OCI-LY7 (cell line): ENCODE measurements at regions not wholly inside any gene's neighbourhood (a gene's known extent, or its start where the extent isn't known, plus 50 kb on each side); places are given as distances from the start of the nearest gene placed in this dataset.

ENCODE experiments used
- EZH2phosphoT487 ChIP-seq: fragments of 200-600 bp; sonication (generic); IDR thresholded peaks from 2 replicates; pipeline ENCODE4 v1.6.1; 2018; ENCODE audit warnings: low read depth, borderline replicate concordance, mild to moderate bottlenecking, mixed run types, antibody characterized with exemption, low read length, moderate library complexity, mixed read lengths
- TF ChIP-seq, protein P1 (sequence below): fragments of 200-600 bp; sonication (generic); conservative IDR thresholded peaks from 2 replicates; pipeline ENCODE4 v1.5.1; 2014; ENCODE audit warnings: mild to moderate bottlenecking, antibody characterized with exemption, low read length, moderate library complexity, mixed read lengths

DNA sequence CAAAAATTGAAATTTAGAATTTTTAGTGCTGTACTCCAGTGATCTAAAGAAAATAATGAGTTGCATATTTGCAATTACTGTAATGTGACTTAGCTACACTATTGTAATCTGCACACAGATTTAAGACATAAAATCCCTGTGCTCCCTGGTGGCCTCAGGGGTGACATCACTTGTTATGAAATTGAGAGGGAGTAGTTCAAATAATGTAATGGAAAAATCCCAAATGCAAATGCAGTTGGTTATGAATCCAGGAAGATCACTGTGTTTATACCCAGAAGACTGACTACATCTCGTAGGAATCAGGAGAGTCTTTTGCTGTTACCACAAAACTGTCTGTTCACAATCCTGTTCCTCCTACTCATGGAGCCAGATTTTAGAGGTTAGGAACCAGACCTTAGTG is 178.7 kb upstream of the FBXL17 start:
- TF ChIP-seq, protein P1, sequence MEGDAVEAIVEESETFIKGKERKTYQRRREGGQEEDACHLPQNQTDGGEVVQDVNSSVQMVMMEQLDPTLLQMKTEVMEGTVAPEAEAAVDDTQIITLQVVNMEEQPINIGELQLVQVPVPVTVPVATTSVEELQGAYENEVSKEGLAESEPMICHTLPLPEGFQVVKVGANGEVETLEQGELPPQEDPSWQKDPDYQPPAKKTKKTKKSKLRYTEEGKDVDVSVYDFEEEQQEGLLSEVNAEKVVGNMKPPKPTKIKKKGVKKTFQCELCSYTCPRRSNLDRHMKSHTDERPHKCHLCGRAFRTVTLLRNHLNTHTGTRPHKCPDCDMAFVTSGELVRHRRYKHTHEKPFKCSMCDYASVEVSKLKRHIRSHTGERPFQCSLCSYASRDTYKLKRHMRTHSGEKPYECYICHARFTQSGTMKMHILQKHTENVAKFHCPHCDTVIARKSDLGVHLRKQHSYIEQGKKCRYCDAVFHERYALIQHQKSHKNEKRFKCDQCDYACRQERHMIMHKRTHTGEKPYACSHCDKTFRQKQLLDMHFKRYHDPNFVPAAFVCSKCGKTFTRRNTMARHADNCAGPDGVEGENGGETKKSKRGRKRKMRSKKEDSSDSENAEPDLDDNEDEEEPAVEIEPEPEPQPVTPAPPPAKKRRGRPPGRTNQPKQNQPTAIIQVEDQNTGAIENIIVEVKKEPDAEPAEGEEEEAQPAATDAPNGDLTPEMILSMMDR: no peak
- no peak for TF ChIP-seq EZH2phosphoT487
